C4-2B (cell line): ENCODE measurements at regions not wholly inside any gene's neighbourhood (a gene's known extent, or its start where the extent isn't known, plus 50 kb on each side); places are given as distances from the start of the nearest gene placed in this dataset.

Experiments used
- CTCF ChIP-seq: fragments of 450-650 bp; conservative IDR thresholded peaks from 2 replicates; pipeline ENCODE4 v1.5.1; 2017; ENCODE audit warnings: mild to moderate bottlenecking
- ZFX ChIP-seq: fragments of 450-650 bp; IDR thresholded peaks from 2 replicates; pipeline ENCODE4 v1.6.1; 2017

DNA sequence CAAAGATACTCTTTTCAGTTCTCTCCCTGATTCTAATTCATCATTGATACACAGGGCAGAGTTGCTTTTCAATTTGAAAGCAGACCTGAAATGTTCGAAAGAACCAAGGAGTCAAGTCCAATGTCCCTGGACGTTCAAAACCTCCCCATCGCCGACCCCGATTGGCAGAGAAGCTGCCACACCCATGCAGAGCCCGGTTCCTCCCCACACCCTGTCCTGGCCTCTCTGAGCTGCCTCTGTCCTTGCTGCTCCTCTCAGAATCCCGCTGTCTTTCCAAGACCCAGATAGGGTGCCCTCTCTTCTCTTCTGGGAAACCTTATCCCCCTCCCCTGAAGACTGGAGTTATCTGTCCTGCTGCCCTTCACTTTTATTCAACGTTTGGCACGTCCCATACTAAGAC is 52.3 kb upstream of the CITED2 start:
- no peak for TF ChIP-seq CTCF
- TF ChIP-seq ZFX = no peak
